ENCODE measurements at regions not wholly inside any gene's neighbourhood (a gene's known extent, or its start where the extent isn't known, plus 50 kb on each side); places are given as distances from the start of the nearest gene placed in this dataset.

DNA sequence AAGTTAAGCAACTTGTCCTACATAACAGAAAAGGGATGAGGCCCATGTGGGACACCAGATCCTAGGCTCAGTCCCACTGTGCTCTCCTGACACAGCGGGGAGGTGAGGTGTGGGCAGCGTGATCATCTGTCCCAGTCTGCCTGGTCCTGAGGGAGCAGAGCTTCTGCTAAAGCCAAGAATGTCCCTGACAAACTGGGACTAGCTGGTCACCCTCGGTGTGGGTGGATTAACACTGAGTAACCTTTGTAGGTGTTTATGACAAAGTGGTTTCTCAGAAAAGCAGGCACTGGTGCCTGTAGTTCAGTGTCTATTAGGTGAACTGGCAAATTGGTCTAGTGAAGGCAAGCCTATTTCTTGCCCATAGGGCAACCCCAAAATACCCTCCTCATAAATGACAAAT lies 127.8 kb upstream of the HABP2 start:
- no peaks in the 10 kb centered on the region for H3K9me3 ChIP-seq (ENCODE audit: low read depth)
- H3K4me3 ChIP-seq = no peak overlapping the region
- DNase-seq (ENCODE audit: low read depth in 1 of 2, low spot score in 1 of 2) = no peak
- H3K36me3 ChIP-seq = no peaks in the 10 kb centered on the region
- H3K27ac ChIP-seq = no peak overlapping the region
- H3K27me3 ChIP-seq = no peaks in the 10 kb centered on the region
- no peaks in the 10 kb centered on the region for H3K4me1 ChIP-seq (ENCODE audit: low read depth)
- TF ChIP-seq, protein P1, sequence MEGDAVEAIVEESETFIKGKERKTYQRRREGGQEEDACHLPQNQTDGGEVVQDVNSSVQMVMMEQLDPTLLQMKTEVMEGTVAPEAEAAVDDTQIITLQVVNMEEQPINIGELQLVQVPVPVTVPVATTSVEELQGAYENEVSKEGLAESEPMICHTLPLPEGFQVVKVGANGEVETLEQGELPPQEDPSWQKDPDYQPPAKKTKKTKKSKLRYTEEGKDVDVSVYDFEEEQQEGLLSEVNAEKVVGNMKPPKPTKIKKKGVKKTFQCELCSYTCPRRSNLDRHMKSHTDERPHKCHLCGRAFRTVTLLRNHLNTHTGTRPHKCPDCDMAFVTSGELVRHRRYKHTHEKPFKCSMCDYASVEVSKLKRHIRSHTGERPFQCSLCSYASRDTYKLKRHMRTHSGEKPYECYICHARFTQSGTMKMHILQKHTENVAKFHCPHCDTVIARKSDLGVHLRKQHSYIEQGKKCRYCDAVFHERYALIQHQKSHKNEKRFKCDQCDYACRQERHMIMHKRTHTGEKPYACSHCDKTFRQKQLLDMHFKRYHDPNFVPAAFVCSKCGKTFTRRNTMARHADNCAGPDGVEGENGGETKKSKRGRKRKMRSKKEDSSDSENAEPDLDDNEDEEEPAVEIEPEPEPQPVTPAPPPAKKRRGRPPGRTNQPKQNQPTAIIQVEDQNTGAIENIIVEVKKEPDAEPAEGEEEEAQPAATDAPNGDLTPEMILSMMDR (IDR thresholded peaks at IDR 0.05; ENCODE audit: low read depth, low read length) = no peak

DNA sequence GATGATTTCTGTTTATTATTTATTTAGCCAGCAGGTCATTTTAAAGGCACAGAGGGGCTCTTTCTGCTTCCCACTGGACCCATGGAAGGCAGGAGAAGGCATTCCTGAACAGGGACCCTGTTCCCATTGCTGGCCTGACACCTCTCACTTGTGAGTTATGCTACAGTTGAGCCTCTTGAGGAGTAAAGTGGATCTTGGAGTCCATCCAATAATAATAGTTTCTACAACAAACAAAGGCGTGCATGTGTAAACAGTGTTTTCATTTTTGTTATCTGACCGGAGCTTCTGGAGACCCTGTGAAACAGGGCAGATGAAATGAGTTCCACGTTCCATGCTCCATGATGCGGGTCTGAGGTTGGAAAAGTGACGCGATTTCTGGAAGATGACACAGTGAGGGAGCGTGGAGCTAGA lies 127.3 kb upstream of the HABP2 start:
- TF ChIP-seq, protein P1 (IDR thresholded peaks at IDR 0.05; ENCODE audit: low read depth, low read length) = no peak
- no peaks in the 10 kb centered on the region for H3K9me3 ChIP-seq (ENCODE audit: low read depth)
- H3K4me1 ChIP-seq (ENCODE audit: low read depth) = no peaks in the 10 kb centered on the region
- H3K36me3 ChIP-seq = no peaks in the 10 kb centered on the region
- no peaks in the 10 kb centered on the region for H3K27me3 ChIP-seq
- no peak overlapping the region for H3K4me3 ChIP-seq
- peak in 1 of 2 donors; percentile 4 for DNase-seq (ENCODE audit: low read depth in 1 of 2, low spot score in 1 of 2)
- H3K27ac ChIP-seq = no peak overlapping the region

DNA sequence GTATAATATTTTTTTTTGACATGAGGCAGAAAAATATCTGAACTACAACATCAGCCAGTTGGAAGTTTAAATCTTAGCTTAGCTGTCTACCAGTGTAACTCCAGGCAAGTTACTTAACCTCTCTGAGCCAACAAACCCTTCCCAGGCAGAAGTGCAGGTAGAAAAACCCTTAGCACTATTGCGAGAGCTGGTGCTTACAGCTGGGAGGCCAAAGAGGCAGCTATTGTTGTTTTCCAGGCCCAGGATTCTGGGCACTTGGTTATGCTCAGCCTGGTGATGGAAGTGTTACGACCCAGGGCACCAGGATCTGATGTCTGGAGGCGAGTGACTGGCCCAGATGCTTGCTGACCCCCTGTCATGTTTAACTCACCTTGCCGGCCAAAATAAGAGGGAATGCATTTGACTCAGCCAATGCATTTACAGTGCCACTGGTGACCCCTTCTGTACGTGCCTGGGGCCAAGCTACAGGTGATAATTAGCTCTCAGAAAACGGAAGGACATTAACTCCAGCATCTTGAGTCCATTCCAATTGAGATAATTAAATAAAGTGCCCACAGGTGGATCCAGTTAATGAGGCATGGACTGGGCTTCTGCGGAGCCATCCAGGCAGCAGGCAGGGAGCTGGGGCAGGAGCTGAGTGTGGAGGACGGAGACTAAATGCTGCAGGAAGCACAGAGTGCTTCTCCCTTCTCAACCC lies 126.5 kb upstream of the HABP2 start:
- TF ChIP-seq, protein P1 (IDR thresholded peaks at IDR 0.05; ENCODE audit: low read depth, low read length) = no peak
- DNase-seq (ENCODE audit: low read depth in 1 of 2, low spot score in 1 of 2) = no peak
- no peaks in the 10 kb centered on the region for H3K9me3 ChIP-seq (ENCODE audit: low read depth)
- no peaks in the 10 kb centered on the region for H3K4me1 ChIP-seq (ENCODE audit: low read depth)
- no peak overlapping the region for H3K4me3 ChIP-seq
- no peaks in the 10 kb centered on the region for H3K36me3 ChIP-seq
- no peak overlapping the region for H3K27ac ChIP-seq
- H3K27me3 ChIP-seq = no peaks in the 10 kb centered on the region

DNA sequence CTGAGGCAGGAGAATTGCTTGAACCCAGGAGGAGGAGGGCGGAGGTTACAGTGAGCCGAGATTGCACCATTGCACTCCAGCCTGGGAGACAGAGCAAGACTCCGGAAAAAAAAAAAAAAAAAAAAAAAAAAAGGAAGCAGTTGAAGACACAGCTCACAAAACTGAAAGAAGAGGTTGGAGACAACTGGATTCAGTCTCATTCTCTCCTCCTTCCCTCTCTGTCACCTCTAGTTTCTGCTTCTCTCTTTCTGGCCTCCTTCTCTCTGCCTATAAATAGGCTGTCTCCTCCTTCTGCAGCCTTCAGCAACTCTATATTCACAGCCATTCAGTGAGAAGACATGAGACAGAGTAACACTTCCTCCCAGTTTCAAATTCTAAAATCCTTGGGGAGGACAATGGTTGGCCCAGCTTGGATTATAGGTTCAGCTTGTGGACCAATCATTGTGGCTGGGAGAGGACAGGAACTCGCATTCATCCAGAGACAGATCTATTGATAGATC lies 125.6 kb upstream of the HABP2 start:
- H3K27ac ChIP-seq = no peak overlapping the region
- no peak overlapping the region for H3K4me3 ChIP-seq
- no peaks in the 10 kb centered on the region for H3K27me3 ChIP-seq
- TF ChIP-seq, protein P1 (IDR thresholded peaks at IDR 0.05; ENCODE audit: low read depth, low read length) = no peak
- H3K36me3 ChIP-seq = no peaks in the 10 kb centered on the region
- no peak for DNase-seq (ENCODE audit: low read depth in 1 of 2, low spot score in 1 of 2)
- no peaks in the 10 kb centered on the region for H3K4me1 ChIP-seq (ENCODE audit: low read depth)
- no peaks in the 10 kb centered on the region for H3K9me3 ChIP-seq (ENCODE audit: low read depth)

DNA sequence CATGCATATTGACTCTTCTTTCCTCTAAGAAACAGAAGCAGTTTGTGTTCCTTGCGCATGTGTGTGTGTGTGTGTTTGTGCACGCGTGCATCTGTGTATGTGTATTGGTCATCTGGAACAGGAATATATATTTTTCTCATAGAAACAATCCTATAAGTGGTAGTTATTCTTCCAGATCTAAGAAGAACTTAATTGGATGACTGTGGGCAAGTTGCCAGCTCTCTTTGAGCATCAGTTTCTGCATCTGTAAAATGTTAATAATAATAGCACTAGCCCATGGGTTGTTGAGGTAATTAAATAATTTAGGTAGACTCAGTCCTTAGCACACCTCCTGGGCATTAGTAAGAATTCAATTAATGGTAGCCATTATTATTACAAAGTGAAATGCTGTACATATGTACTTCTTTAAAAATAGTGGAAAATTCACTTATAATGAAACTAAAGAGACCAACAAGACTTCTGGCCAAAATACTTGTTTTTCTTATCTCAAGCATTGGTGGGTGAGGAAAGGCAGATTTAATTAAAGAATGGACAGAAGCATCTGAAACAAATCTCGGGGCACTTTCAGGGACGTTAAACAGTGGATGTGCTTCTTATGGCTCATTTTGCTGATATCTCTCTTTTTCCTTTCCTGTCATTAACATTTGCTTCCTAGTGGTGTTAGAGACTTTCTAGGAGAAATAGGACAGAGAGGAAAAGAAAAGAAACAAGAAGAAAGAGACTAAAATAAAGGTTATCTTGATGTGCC lies 124.9 kb upstream of the HABP2 start:
- Histone ChIP-seq H3K27me3 (no peaks in the 10 kb centered on the region), H3K4me3 (no peak overlapping the region), H3K27ac (no peak overlapping the region), H3K9me3 (ENCODE audit: low read depth) (no peaks in the 10 kb centered on the region), H3K4me1 (ENCODE audit: low read depth) (no peaks in the 10 kb centered on the region), H3K36me3 (no peaks in the 10 kb centered on the region)
- DNase-seq (ENCODE audit: low read depth in 1 of 2, low spot score in 1 of 2) = no peak
- TF ChIP-seq, protein P1 (IDR thresholded peaks at IDR 0.05; ENCODE audit: low read depth, low read length) = no peak
